ENCODE measurements at regions not wholly inside any gene's neighbourhood (a gene's known extent, or its start where the extent isn't known, plus 50 kb on each side); places are given as distances from the start of the nearest gene placed in this dataset.

DNA sequence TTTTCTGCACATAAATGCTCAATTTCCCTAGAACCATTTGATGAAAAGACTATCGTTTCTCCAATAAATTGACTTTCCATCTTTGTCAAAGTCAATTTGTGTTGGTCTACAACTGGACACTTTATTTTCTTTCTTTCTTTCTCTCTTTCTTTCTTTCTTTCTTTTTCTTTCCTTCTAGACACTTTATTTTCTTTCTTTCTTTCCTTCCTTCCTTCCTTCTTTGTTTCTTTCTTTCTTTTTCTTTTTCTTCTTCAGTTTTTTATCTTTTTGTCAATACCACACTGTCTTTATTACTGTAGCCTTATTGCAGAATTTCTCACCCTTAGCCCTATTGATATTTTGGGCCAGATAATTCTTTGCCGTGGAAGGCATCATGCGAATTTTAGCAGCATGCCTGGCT lies 73.5 kb downstream of the FASLG start:
- Mint-ChIP-seq H3K27me3 (ENCODE audit: low read depth) (no peaks in the 10 kb centered on the region), H3K36me3 (ENCODE audit: insufficient read depth in 1 of 3, low read depth in 3 of 3) (peaks cover 7 to 14% (median 7%) of the 10 kb centered on the region in 3 experiments), H3K9me3 (peaks cover 16% of the 10 kb centered on the region in 2 experiments), H3K4me3 (no peak overlapping the region), H3K27ac (no peak overlapping the region), H3K4me1 (no peaks in the 10 kb centered on the region)
- H3K23me2 ChIP-seq (ENCODE audit: insufficient read length, low read depth, low read length, poor library complexity, severe bottlenecking), result no peaks in the 10 kb centered on the region
- no peaks in the 10 kb centered on the region for H3K79me2 ChIP-seq (ENCODE audit: insufficient read depth, low read length)
- H3K4me1 ChIP-seq (ENCODE audit: insufficient read depth, low read length), result no peaks in the 10 kb centered on the region
- H4K20me1 ChIP-seq (ENCODE audit: control insufficient read depth, insufficient read depth, insufficient read length), result no peaks in the 10 kb centered on the region
- no peak overlapping the region for H4K91ac ChIP-seq (ENCODE audit: insufficient read length, low read depth, low read length)
- no peak overlapping the region for H2BK120ac ChIP-seq (ENCODE audit: low read depth, low read length, poor library complexity, severe bottlenecking)
- no CpG with 5 or more reads among the region's 3 CpGs for WGBS (ENCODE audit: extremely low coverage, insufficient read length, low lambda C conversion rate)
- no peak overlapping the region for H2BK15ac ChIP-seq (ENCODE audit: low read depth, low read length)
- no peak overlapping the region for H2BK12ac ChIP-seq (ENCODE audit: insufficient read length, low read depth, low read length)
- no peak overlapping the region for H2BK20ac ChIP-seq (ENCODE audit: low read depth, low read length, poor library complexity, severe bottlenecking)
- H3K9ac ChIP-seq (ENCODE audit: extremely low read depth, insufficient read length, low read length), result no peak overlapping the region
- no peaks in the 10 kb centered on the region for H3K9me3 ChIP-seq (ENCODE audit: control insufficient read depth, low read depth, low read length)
- H4K5ac ChIP-seq (ENCODE audit: insufficient read length, low read depth, low read length), result no peak overlapping the region
- H2BK5ac ChIP-seq (ENCODE audit: insufficient read length, low read length), result no peak overlapping the region
- no peak overlapping the region for H2AFZ ChIP-seq (ENCODE audit: low read length)
- no peak overlapping the region for H4K8ac ChIP-seq (replicated peaks; ENCODE audit: insufficient read length, low read depth, low read length)
- H3K14ac ChIP-seq (ENCODE audit: insufficient read depth, low read length), result no peak overlapping the region
- H3K56ac ChIP-seq (ENCODE audit: insufficient read length, low read depth, low read length), result no peak overlapping the region
- no peak overlapping the region for H3K23ac ChIP-seq (ENCODE audit: insufficient read length, low read depth, low read length)
- TF ChIP-seq, protein P1, sequence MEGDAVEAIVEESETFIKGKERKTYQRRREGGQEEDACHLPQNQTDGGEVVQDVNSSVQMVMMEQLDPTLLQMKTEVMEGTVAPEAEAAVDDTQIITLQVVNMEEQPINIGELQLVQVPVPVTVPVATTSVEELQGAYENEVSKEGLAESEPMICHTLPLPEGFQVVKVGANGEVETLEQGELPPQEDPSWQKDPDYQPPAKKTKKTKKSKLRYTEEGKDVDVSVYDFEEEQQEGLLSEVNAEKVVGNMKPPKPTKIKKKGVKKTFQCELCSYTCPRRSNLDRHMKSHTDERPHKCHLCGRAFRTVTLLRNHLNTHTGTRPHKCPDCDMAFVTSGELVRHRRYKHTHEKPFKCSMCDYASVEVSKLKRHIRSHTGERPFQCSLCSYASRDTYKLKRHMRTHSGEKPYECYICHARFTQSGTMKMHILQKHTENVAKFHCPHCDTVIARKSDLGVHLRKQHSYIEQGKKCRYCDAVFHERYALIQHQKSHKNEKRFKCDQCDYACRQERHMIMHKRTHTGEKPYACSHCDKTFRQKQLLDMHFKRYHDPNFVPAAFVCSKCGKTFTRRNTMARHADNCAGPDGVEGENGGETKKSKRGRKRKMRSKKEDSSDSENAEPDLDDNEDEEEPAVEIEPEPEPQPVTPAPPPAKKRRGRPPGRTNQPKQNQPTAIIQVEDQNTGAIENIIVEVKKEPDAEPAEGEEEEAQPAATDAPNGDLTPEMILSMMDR (conservative IDR thresholded peaks at IDR 0.05), result no peak
- H3K18ac ChIP-seq (ENCODE audit: insufficient read length, low read depth, low read length), result no peak overlapping the region
- no peaks in the 10 kb centered on the region for H3K27me3 ChIP-seq (ENCODE audit: insufficient read depth, low read length)
- no peak overlapping the region for H3K27ac ChIP-seq (ENCODE audit: insufficient read length, low read depth, low read length)
- H3T11ph ChIP-seq (ENCODE audit: low read length), result no peak overlapping the region
- H3K79me1 ChIP-seq (ENCODE audit: insufficient read depth, low read depth, low read length, poor library complexity, severe bottlenecking), result no peaks in the 10 kb centered on the region
- H3K4ac ChIP-seq (ENCODE audit: low read depth, low read length), result no peak overlapping the region
- no peak overlapping the region for H2AK5ac ChIP-seq (ENCODE audit: insufficient read length, low read length)
- no peak overlapping the region for H3K4me2 ChIP-seq (ENCODE audit: insufficient read depth, insufficient read length, low read length)
- no peak for DNase-seq

Measured in H9 (cell line).